HepG2 (cell line): ENCODE measurements at regions not wholly inside any gene's neighbourhood (a gene's known extent, or its start where the extent isn't known, plus 50 kb on each side); places are given as distances from the start of the nearest gene placed in this dataset.

Source experiments
- ATAC-seq: fragments of 200-7000 bp; cut with Tn5 transposase; 3 replicates; pipeline ENCODE4 v1.9.1; 2020; ENCODE audit warnings: mild to moderate bottlenecking, moderate library complexity
- BruUV-seq: library from RNA; stranded (reverse); fragments of 400-500 nt; replicated peaks from 2 replicates; lab custom pipeline; 2021; lab: Mats Ljungman, UMichigan
- CTCF ChIA-PET: fragments of 300-600 bp; formaldehyde crosslinking; extraction: SDS; loops from one replicate; lab custom pipeline; 2021; ENCODE audit warnings: low total read pairs, inconsistent platforms, low intra/inter-chr PET ratio; lab: Yijun Ruan, JAX
- POLR2A ChIA-PET: fragments of 350-600 bp; sonication (Branson Sonifier 250); formaldehyde crosslinking; loops from one replicate; lab custom pipeline; 2020; ENCODE audit warnings: antibody characterized with exemption, inconsistent platforms; lab: Yijun Ruan, JAX
- DNase-seq: peaks from one replicate; pipeline ENCODE4 v3.0.0-alpha.2; 2015; ENCODE audit warnings: low spot score
- FAIRE-seq: peaks from 3 replicates; lab custom pipeline; 2011; peaks lifted over from hg19 to GRCh38; lab: Jason Lieb, UNC
- H2AFZ ChIP-seq: one replicate; pipeline ENCODE4 v1.6.1; 2011; ENCODE audit warnings: low read length, inconsistent platforms
- H3K27ac ChIP-seq: fragments of 300-600 bp; 3 replicates; pipeline ENCODE4 v1.8.0; 2011; ENCODE audit warnings: mixed run types, mild to moderate bottlenecking, mixed read lengths, low read length, inconsistent platforms; ENCODE audit not compliant: insufficient read depth; ENCODE audit errors: extremely low read length
- H3K27me3 ChIP-seq, 2 experiments: fragments of 200-600 bp in 1 of 2; 2 replicates in 1 of 2; 3 replicates in 1 of 2; pipeline versions ENCODE4 v1.6.0 to v1.8.0; 2011; ENCODE audit warnings: low read length in 2 of 2, mild to moderate bottlenecking in 2 of 2, moderate library complexity in 2 of 2, inconsistent platforms in 1 of 2; ENCODE audit not compliant: insufficient read depth in 2 of 2, control insufficient read depth in 1 of 2
- H3K36me3 ChIP-seq, 2 experiments: fragments of 200-600 bp in 1 of 2; replicated peaks in 1 of 2; 2 replicates in 1 of 2; 3 replicates in 1 of 2; pipeline versions ENCODE4 v1.5.1 to v1.8.0; 2011; ENCODE audit warnings: low read length in 2 of 2, inconsistent platforms in 1 of 2; ENCODE audit not compliant: insufficient read depth in 2 of 2, control insufficient read depth in 1 of 2
- H3K4me1 ChIP-seq: 2 replicates; pipeline ENCODE4 v1.5.1; 2012; ENCODE audit warnings: low read length, inconsistent platforms; ENCODE audit not compliant: insufficient read depth
- H3K4me2 ChIP-seq: 2 replicates; pipeline ENCODE4 v1.6.0; 2011; ENCODE audit warnings: low read depth, low read length, inconsistent platforms
- H3K4me3 ChIP-seq, 3 experiments: fragments of 200-600 bp in 1 of 3; sonication (generic), shearing (Covaris generic) in 1 of 3; replicated peaks in 1 of 3; 2 replicates each; pipeline ENCODE4 v1.5.1; 2011 to 2016; ENCODE audit warnings: low read length in 3 of 3, inconsistent platforms in 2 of 3, low read depth in 2 of 3, mild to moderate bottlenecking in 2 of 3, control low read depth in 1 of 3, mixed read lengths in 1 of 3; ENCODE audit not compliant: insufficient read depth in 1 of 3
- H3K79me2 ChIP-seq: one replicate; pipeline ENCODE4 v1.6.1; 2011; ENCODE audit warnings: low read length, inconsistent platforms; ENCODE audit not compliant: insufficient read depth
- H3K9ac ChIP-seq: 2 replicates; pipeline ENCODE4 v1.6.0; 2011; ENCODE audit warnings: mild to moderate bottlenecking, low read depth, low read length, inconsistent platforms; ENCODE audit not compliant: insufficient read depth
- H3K9me3 ChIP-seq: 2 replicates; pipeline ENCODE4 v1.5.1; 2012; ENCODE audit warnings: mild to moderate bottlenecking, low read length
- H4K20me1 ChIP-seq: 2 replicates; pipeline ENCODE4 v1.6.0; 2011; ENCODE audit warnings: inconsistent platforms, mild to moderate bottlenecking, low read length, moderate library complexity; ENCODE audit not compliant: insufficient read depth
- HOXD1 ChIP-seq: sonication (generic); formaldehyde crosslinking; IDR thresholded peaks from 2 replicates; pipeline ENCODE4 v1.5.0; 2020; ENCODE audit warnings: missing genetic modification reagents
- ISX ChIP-seq: sonication (generic); formaldehyde crosslinking; conservative IDR thresholded peaks from 2 replicates; pipeline ENCODE4 v1.5.0; 2020; ENCODE audit warnings: missing genetic modification reagents
- ZBTB2 ChIP-seq: sonication (generic); formaldehyde crosslinking; IDR thresholded peaks from 2 replicates; pipeline ENCODE4 v1.8.0; 2022; ENCODE audit warnings: low read depth, missing genetic modification reagents
- ZFP91 ChIP-seq: sonication (generic); formaldehyde crosslinking; IDR thresholded peaks from 2 replicates; pipeline ENCODE4 v1.9.0; 2022; ENCODE audit warnings: missing genetic modification reagents, mild to moderate bottlenecking, borderline replicate concordance
- ZNF30 ChIP-seq: sonication (generic); formaldehyde crosslinking; IDR thresholded peaks from 2 replicates; pipeline ENCODE4 v1.5.0; 2020; ENCODE audit warnings: mild to moderate bottlenecking, missing genetic modification reagents
- ZNF318 ChIP-seq: sonication (generic); formaldehyde crosslinking; IDR thresholded peaks from 2 replicates; pipeline ENCODE4 v1.4.0; 2020; ENCODE audit warnings: mild to moderate bottlenecking, missing genetic modification reagents
- ZNF34 ChIP-seq: sonication (generic); formaldehyde crosslinking; IDR thresholded peaks from 2 replicates; pipeline ENCODE4 v1.4.0; 2020; ENCODE audit warnings: mild to moderate bottlenecking, missing genetic modification reagents, borderline replicate concordance
- ZNF362 ChIP-seq: sonication (generic); formaldehyde crosslinking; IDR thresholded peaks from 2 replicates; pipeline ENCODE4 v1.4.0; 2020; ENCODE audit warnings: missing genetic modification reagents, mild to moderate bottlenecking, borderline replicate concordance
- ZNF543 ChIP-seq: sonication (generic); formaldehyde crosslinking; IDR thresholded peaks from 2 replicates; pipeline ENCODE4 v1.4.0; 2020; ENCODE audit warnings: mild to moderate bottlenecking, missing genetic modification reagents
- ZNF547 ChIP-seq: sonication (generic); formaldehyde crosslinking; IDR thresholded peaks from 2 replicates; pipeline ENCODE4 v1.5.1; 2020; ENCODE audit warnings: mild to moderate bottlenecking, missing genetic modification reagents
- WGBS: methylation state at CpG from one replicate; pipeline ENCODE4 v1.1.6; 2017; ENCODE audit warnings: low lambda C conversion rate; 5-methylcytosine and 5-hydroxymethylcytosine counted together
- in situ Hi-C: cut with HindIII; loops from 2 replicates; pipeline ENCODE4 v1.10.0; 2017; ENCODE audit warnings: low pct_unique_long_range_greater_than_20kb; ENCODE audit not compliant: extremely low pct_ligation_motif_present
- intact Hi-C: fragments of 100-400 bp; cut with micrococcal nuclease; formaldehyde crosslinking; loops from one replicate; pipeline ENCODE4 v1.10.0; 2022; ENCODE audit not compliant: unreplicated experiment

- Histone ChIP-seq H3K4me2 (no peak overlapping the region), H3K27ac (no peak overlapping the region), H2AFZ (no peak overlapping the region), H3K36me3 (no peaks in the 10 kb centered on the region), H3K4me3 (no peak overlapping the region), H4K20me1 (no peaks in the 10 kb centered on the region), H3K9me3 (no peaks in the 10 kb centered on the region), H3K4me1 (no peaks in the 10 kb centered on the region), H3K27me3 (no peaks in the 10 kb centered on the region), H3K79me2 (no peaks in the 10 kb centered on the region), H3K9ac (no peak overlapping the region)
- in situ Hi-C loops, result no loop called here
- FAIRE-seq, result no peak
- BruUV-seq, result no TSS peak
- ATAC-seq, result no peak
- no peak for DNase-seq
- TF ChIP-seq ZNF30 (CRISPR knock-in tag) (no peak), ZNF362 (CRISPR knock-in tag) (no peak), ZNF318 (no peak), ZFP91 (no peak), ZNF34 (CRISPR knock-in tag) (no peak), HOXD1 (no peak), ZBTB2 (no peak), ZNF547 (CRISPR knock-in tag) (no peak), ISX (CRISPR knock-in tag) (no peak), ZNF543 (CRISPR knock-in tag) (no peak)
- 6% methylated on average over 3 of the region's 3 CpGs for WGBS
- ChIA-PET POLR2A (no interaction called here), CTCF (no interaction called here)
- intact Hi-C loops, result no loop called here
Observed at GRCh38 chr2:133624551-133624950, 56.3 kb upstream of the NCKAP5 start.
